HG03565 (cell line): ENCODE measurements at regions not wholly inside any gene's neighbourhood (a gene's known extent, or its start where the extent isn't known, plus 50 kb on each side); places are given as distances from the start of the nearest gene placed in this dataset.

Experiments
- ATAC-seq: cut with Tn5 transposase; IDR thresholded peaks from one replicate; pipeline ENCODE4 v1.9.1; 2021; ENCODE audit warnings: mild to moderate bottlenecking, moderate library complexity; ENCODE audit not compliant: unreplicated experiment

- ATAC-seq: no peak
Observed at GRCh38 chr5:133882846-133883245, 85.6 kb downstream of the C5orf15 start.

GRCh38 chr5:133882389-133882695 lies 86.1 kb downstream of the C5orf15 start:
- no peak for ATAC-seq

GRCh38 chr5:133881576-133882388 lies 86.6 kb downstream of the C5orf15 start:
- no peak for ATAC-seq

GRCh38 chr5:133878236-133878555 lies 90.2 kb downstream of the C5orf15 start:
- no peak for ATAC-seq

GRCh38 chr5:133877351-133878235 lies 90.8 kb downstream of the C5orf15 start:
- ATAC-seq: no peak

GRCh38 chr5:133876266-133876665 lies 92.2 kb downstream of the C5orf15 start:
- no peak for ATAC-seq

GRCh38 chr5:133875179-133875578 lies 93.2 kb downstream of the C5orf15 start:
- no peak for ATAC-seq

GRCh38 chr5:133873449-133873848 lies 95.0 kb downstream of the C5orf15 start:
- ATAC-seq: no peak

GRCh38 chr5:133870661-133871060 lies 97.8 kb downstream of the C5orf15 start:
- no peak for ATAC-seq

GRCh38 chr5:133869519-133870335 lies 98.7 kb downstream of the C5orf15 start:
- ATAC-seq: no peak

- ATAC-seq: no peak
Observed at GRCh38 chr5:133868946-133869518, 99.4 kb downstream of the C5orf15 start.

GRCh38 chr5:133867851-133868545 lies 100.4 kb downstream of the C5orf15 start:
- no peak for ATAC-seq

- no peak for ATAC-seq
Observed at GRCh38 chr5:133867341-133867740, 101.1 kb downstream of the C5orf15 start.

- no peak for ATAC-seq
Observed at GRCh38 chr5:133866903-133867245, 101.6 kb downstream of the C5orf15 start.

- no peak for ATAC-seq
Observed at GRCh38 chr5:133866160-133866902, 102.1 kb downstream of the C5orf15 start.

- ATAC-seq: no peak
Observed at GRCh38 chr5:133865113-133865512, 103.3 kb downstream of the C5orf15 start.

- no peak for ATAC-seq
Observed at GRCh38 chr5:133864711-133865110, 103.7 kb downstream of the C5orf15 start.

- ATAC-seq: no peak
Observed at GRCh38 chr5:133863857-133864585, 104.4 kb downstream of the C5orf15 start.

- no peak for ATAC-seq
Observed at GRCh38 chr5:133861161-133861737, 107.2 kb downstream of the C5orf15 start.
